Glutamatergic neuron (in vitro differentiated cells): ENCODE measurements at regions not wholly inside any gene's neighbourhood (a gene's known extent, or its start where the extent isn't known, plus 50 kb on each side); places are given as distances from the start of the nearest gene placed in this dataset.

Source experiments
- DNase-seq: peaks from one replicate; pipeline ENCODE4 v3.0.0; 2022
- H3K27ac Mint-ChIP-seq: one replicate; pipeline ENCODE4 v1.8.0; 2020; ENCODE audit warnings: mild to moderate bottlenecking, mixed read lengths, inconsistent platforms; ENCODE audit not compliant: unreplicated experiment
- H3K27me3 Mint-ChIP-seq: one replicate; pipeline ENCODE4 v1.8.0; 2020; ENCODE audit warnings: mild to moderate bottlenecking, moderate library complexity, mixed read lengths, inconsistent platforms; ENCODE audit not compliant: unreplicated experiment
- H3K36me3 Mint-ChIP-seq: one replicate; pipeline ENCODE4 v1.8.0; 2020; ENCODE audit warnings: mild to moderate bottlenecking, mixed read lengths, inconsistent platforms; ENCODE audit not compliant: unreplicated experiment
- H3K4me1 Mint-ChIP-seq: one replicate; pipeline ENCODE4 v1.8.0; 2020; ENCODE audit warnings: mild to moderate bottlenecking, low read depth, mixed read lengths, inconsistent platforms; ENCODE audit not compliant: unreplicated experiment
- H3K4me3 Mint-ChIP-seq: one replicate; pipeline ENCODE4 v1.8.0; 2020; ENCODE audit warnings: mild to moderate bottlenecking, mixed read lengths, inconsistent platforms; ENCODE audit not compliant: unreplicated experiment
- H3K9me3 Mint-ChIP-seq: one replicate; pipeline ENCODE4 v1.8.0; 2020; ENCODE audit warnings: mild to moderate bottlenecking, moderate library complexity, mixed read lengths, inconsistent platforms; ENCODE audit not compliant: unreplicated experiment
- CTCF ChIP-seq: fragments of 200-600 bp; sonication (generic); IDR thresholded peaks from one replicate; pipeline ENCODE4 v1.5.0; 2021; ENCODE audit not compliant: partially characterized antibody, unreplicated experiment

- no peak overlapping the region for H3K27ac Mint-ChIP-seq
- H3K27me3 Mint-ChIP-seq: no peaks in the 10 kb centered on the region
- TF ChIP-seq CTCF: no peak
- H3K36me3 Mint-ChIP-seq: no peaks in the 10 kb centered on the region
- H3K9me3 Mint-ChIP-seq: no peaks in the 10 kb centered on the region
- H3K4me3 Mint-ChIP-seq: no peak overlapping the region
- H3K4me1 Mint-ChIP-seq: peaks cover 2% of the 10 kb centered on the region
- no peak for DNase-seq
Measured at GRCh38 chr13:67292886-67293285, 62.8 kb upstream of the PCDH9 start.

- no peak for TF ChIP-seq CTCF
- peaks cover 2% of the 10 kb centered on the region for H3K27me3 Mint-ChIP-seq
- peaks cover 7% of the 10 kb centered on the region for H3K9me3 Mint-ChIP-seq
- no peaks in the 10 kb centered on the region for H3K36me3 Mint-ChIP-seq
- no peak for DNase-seq
- H3K27ac Mint-ChIP-seq: no peak overlapping the region
- H3K4me3 Mint-ChIP-seq: no peak overlapping the region
- H3K4me1 Mint-ChIP-seq: peaks cover 20% of the 10 kb centered on the region
Measured at GRCh38 chr13:67285611-67286010, 55.5 kb upstream of the PCDH9 start.

- H3K4me3 Mint-ChIP-seq: no peak overlapping the region
- H3K36me3 Mint-ChIP-seq: peaks cover 4% of the 10 kb centered on the region
- H3K27me3 Mint-ChIP-seq: peaks cover 2% of the 10 kb centered on the region
- TF ChIP-seq CTCF: no peak
- H3K4me1 Mint-ChIP-seq: peaks cover 26% of the 10 kb centered on the region
- no peak for DNase-seq
- no peak overlapping the region for H3K27ac Mint-ChIP-seq
- peaks cover 7% of the 10 kb centered on the region for H3K9me3 Mint-ChIP-seq
Measured at GRCh38 chr13:67283637-67284036, 53.5 kb upstream of the PCDH9 start.

- Mint-ChIP-seq H3K4me3 (peak overlapping the region; percentile 47), H3K27me3 (peaks cover 2% of the 10 kb centered on the region), H3K4me1 (peaks cover 26% of the 10 kb centered on the region), H3K9me3 (peaks cover 7% of the 10 kb centered on the region), H3K27ac (peak overlapping the region; percentile 94), H3K36me3 (peaks cover 4% of the 10 kb centered on the region)
- TF ChIP-seq CTCF: no peak
- DNase-seq: peak; percentile 42
Measured at GRCh38 chr13:67281466-67281865, 51.3 kb upstream of the PCDH9 start.
